C4-2B (cell line): ENCODE measurements at regions not wholly inside any gene's neighbourhood (a gene's known extent, or its start where the extent isn't known, plus 50 kb on each side); places are given as distances from the start of the nearest gene placed in this dataset.

Experiments used
- H3K27ac ChIP-seq: fragments of 450-650 bp; 2 replicates; pipeline ENCODE4 v1.5.1; 2017
- ZFX ChIP-seq: fragments of 450-650 bp; IDR thresholded peaks from 2 replicates; pipeline ENCODE4 v1.6.1; 2017
- TF ChIP-seq, protein P1 (sequence below): fragments of 450-650 bp; conservative IDR thresholded peaks from 2 replicates; pipeline ENCODE4 v1.5.1; 2017; ENCODE audit warnings: mild to moderate bottlenecking

DNA sequence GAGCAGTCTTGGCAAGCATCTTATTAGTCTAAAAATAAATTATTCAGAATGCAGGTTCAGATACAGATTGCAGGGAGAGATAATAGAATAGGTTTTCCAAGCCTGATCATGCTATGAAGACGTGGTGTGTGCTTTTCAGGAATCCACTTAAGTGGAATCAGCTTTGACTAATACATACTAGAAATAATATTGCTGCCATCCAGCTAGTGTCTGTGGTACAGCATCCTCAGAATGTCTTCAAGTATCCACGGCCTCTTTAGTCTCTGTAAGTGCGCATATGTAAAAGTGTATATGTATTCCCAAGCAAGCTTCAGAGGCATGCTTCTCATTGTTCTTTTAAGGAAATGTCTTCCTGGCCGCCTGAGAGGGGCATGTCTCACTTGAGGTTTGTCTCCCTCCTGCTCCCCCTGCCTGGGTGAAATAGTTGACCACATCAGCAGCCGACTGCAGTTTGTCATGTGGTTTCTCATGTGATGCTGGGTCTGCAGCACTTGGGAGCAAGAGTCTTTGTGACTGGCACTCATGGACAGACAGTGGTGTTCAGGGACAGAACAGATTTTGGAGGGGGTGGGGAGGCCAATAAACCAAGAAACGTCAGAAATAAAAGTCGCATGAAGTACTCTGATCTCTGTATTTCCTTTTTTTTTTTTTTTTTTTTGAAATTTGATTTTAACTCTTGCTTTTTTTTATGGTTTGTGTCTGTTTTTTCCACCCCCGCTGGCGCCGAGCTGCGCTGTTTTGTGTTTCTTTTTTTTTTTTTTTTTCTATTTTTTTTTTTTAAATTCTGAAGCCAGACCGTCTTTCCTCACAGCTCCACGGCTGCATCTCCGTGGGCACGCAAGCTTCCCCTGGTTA is 150.8 kb downstream of the PRL start:
- no peak for TF ChIP-seq ZFX
- TF ChIP-seq, protein P1, sequence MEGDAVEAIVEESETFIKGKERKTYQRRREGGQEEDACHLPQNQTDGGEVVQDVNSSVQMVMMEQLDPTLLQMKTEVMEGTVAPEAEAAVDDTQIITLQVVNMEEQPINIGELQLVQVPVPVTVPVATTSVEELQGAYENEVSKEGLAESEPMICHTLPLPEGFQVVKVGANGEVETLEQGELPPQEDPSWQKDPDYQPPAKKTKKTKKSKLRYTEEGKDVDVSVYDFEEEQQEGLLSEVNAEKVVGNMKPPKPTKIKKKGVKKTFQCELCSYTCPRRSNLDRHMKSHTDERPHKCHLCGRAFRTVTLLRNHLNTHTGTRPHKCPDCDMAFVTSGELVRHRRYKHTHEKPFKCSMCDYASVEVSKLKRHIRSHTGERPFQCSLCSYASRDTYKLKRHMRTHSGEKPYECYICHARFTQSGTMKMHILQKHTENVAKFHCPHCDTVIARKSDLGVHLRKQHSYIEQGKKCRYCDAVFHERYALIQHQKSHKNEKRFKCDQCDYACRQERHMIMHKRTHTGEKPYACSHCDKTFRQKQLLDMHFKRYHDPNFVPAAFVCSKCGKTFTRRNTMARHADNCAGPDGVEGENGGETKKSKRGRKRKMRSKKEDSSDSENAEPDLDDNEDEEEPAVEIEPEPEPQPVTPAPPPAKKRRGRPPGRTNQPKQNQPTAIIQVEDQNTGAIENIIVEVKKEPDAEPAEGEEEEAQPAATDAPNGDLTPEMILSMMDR, result peak; percentile 5
- no peak overlapping the region for H3K27ac ChIP-seq

DNA sequence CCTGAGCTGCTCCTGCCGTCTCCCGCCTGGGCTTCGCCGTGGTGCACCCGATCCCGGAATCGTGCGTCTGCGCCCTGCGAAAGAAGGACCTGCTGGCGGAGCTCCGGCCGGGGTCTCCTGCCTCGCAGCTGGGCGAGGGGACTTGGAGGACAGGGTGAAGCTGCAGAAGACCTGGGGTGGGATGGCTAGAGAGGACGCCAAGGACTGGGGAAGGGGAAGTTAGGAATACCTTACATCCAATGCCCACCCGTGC is 150.2 kb downstream of the PRL start:
- TF ChIP-seq, protein P1, result no peak
- TF ChIP-seq ZFX, result no peak
- H3K27ac ChIP-seq, result no peak overlapping the region

DNA sequence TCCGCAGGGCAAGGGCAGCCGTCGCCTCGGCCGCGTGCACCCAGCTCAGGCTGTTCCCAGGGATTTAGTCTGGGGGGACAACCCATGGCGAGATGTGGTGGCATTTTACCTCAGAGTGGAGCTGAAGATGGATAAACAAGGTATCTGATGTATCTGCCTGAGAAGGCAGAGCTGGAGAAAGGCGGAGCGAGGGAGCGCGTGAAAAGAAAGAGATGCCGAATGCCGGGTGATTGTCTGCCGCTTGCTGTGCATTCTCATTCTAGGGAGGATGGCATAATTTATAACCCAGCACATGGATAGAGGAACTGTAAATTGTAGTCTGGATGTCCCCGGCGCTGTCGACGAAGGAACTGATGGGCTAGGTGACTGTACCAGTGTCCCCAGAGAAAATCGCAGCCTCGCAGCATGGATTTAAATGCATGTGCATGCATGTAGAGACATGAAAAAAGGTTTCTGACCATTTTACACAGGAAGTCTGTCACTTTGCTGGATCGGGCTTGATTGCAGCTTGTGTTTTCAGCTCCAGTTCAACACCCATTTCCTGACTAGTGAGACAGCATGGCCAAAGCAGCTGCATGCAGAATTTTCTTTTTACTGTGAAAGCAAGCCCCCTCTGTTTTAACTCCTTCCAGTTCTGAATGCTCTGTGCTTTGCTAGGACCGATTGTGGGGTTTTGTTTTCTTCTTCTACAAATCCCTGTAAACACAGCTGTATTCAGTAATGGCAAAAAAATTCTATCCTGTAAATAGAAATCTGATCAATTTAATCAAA is 149.7 kb downstream of the PRL start:
- no peak overlapping the region for H3K27ac ChIP-seq
- no peak for TF ChIP-seq ZFX
- TF ChIP-seq, protein P1, result no peak

DNA sequence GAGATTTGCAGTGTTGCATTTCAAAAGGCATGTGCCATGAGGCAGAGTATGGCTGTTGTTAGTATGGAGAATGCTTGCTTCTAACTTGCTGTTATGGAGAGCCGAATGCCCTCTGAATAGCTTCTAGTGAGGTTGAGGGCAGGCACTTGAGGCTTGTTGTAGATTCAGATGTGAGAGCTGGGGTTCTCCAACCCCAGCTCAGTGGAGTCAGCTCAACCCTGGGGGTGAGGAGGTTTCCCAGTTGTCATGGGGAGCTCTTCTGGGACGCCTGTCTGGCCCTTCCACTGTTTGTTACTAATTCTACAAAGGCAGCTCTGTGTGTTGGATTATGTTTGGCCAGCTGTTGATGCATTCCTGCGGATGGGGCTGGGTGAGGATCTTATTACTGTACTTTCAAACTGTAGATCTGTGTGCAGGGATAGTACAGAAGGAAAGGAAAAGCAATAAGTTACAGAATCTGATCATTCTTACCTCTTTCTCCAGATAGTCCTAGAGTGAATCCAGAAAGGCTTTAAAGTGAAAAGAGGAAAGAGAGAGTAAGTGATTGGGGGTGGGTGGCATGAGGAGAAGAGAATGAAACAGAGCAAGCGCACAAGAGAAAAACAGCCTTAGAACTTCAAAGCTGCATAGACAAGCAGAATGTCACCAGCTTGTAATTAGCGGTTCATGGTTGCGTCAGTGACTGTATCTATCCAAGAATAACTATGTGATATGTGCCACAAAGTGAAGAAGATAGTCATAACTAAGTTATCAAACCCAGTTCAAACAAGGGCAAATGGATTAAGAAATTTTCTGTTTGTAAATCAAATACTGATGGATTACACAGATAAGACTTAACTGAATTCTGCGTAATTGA is 148.7 kb downstream of the PRL start:
- no peak overlapping the region for H3K27ac ChIP-seq
- TF ChIP-seq, protein P1, result no peak
- TF ChIP-seq ZFX, result no peak

DNA sequence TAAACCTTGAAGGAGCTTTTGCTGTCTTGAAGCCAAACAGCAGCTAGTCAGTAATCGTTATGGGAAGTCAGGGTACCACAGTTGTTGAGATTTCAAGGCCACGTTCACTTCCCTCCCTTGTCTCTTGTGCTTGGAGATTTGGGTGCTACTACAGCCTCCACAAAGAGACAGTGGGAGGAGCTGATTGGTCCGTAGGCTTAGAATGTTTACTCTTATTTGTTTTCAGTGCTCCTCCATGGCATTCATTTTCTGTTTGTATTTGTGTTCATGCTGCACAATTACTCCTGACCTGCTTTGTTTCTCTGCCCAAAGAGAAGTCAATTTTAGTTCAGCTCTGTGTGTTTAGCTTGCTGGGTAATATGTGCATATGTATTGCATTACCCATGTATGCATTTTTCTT is 147.7 kb downstream of the PRL start:
- TF ChIP-seq, protein P1, result no peak
- TF ChIP-seq ZFX, result no peak
- H3K27ac ChIP-seq, result no peak overlapping the region

DNA sequence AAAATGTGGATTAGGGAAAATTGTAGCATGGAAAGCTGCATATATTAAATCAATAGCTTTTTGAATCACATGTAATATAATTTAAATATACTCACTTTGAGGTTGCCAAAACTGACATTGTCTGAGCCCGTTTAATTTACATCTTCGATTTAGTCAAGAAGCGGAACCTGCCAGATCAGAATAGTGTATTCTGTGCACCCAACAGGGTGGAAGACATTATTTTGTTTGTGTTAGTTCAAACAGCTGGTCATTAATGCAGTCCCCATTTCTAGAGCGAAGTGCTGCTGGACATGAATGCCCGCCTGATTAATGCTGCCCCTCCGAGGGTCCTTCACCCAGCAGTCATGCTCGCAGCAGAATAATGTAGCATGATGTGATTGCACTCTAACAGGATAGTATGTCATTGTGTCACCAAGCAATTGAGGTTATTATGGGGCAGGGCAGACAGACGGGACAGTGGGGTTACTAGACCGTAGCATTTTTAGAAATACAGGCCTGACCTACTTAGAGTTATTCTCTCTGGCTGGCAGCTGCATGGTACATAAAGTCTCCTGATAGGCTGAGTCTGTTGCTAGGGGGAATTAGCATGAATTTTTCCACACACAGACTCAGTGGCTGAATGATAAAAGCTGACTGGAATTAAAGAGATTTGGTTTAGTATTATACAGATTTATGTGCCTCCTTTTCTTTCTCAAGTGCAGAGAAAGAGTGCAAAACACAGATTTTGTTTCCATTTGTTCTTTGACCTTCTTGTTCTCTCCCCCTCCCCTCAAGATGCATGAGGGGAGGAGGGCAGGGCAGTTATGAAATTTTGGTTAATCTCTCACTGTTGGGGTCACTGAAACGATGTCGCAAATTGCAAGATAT is 147.1 kb downstream of the PRL start:
- H3K27ac ChIP-seq, result no peak overlapping the region
- TF ChIP-seq ZFX, result no peak
- TF ChIP-seq, protein P1, result no peak
